A673 (cell line): ENCODE measurements at regions not wholly inside any gene's neighbourhood (a gene's known extent, or its start where the extent isn't known, plus 50 kb on each side); places are given as distances from the start of the nearest gene placed in this dataset.

ENCODE experiments used
- CTCF ChIP-seq: fragments of 300-800, 200-600 bp; sonication (generic); conservative IDR thresholded peaks from 2 replicates; pipeline ENCODE4 v1.5.1; 2017; ENCODE audit warnings: low read depth, mild to moderate bottlenecking, antibody characterized with exemption, low read length, moderate library complexity, mixed read lengths
- EZH2 ChIP-seq: fragments of 200-600 bp; sonication (generic); IDR thresholded peaks from 2 replicates; pipeline ENCODE4 v1.6.1; 2017; ENCODE audit warnings: borderline replicate concordance, low read depth, mild to moderate bottlenecking, mixed read lengths, antibody characterized with exemption, low read length; ENCODE audit not compliant: poor library complexity, severe bottlenecking

- TF ChIP-seq CTCF = no peak
- TF ChIP-seq EZH2 = no peak
Observed at GRCh38 chr5:51517838-51518237, 134.6 kb downstream of the ISL1 start.
